WTC11 (cell line): ENCODE measurements at regions not wholly inside any gene's neighbourhood (a gene's known extent, or its start where the extent isn't known, plus 50 kb on each side); places are given as distances from the start of the nearest gene placed in this dataset.
A peak's percentile ranks its signal among the peaks of the same experiment; 100 is the strongest.

Source experiments
- ATAC-seq: fragments of 200-7000 bp; cut with Tn5 transposase; 2 replicates; pipeline ENCODE4 v1.10.0; 2021; ENCODE audit warnings: mild to moderate bottlenecking, moderate library complexity
- CTCF ChIA-PET: fragments of 300-600 bp; sonication (Branson Sonifier 250); formaldehyde crosslinking; loops from one replicate; lab custom pipeline; 2021; ENCODE audit warnings: antibody characterized with exemption; lab: Charles Lee
- POLR2A ChIA-PET: fragments of 350-600 bp; sonication (Branson Sonifier 250); formaldehyde crosslinking; loops from one replicate; lab custom pipeline; 2021; ENCODE audit warnings: antibody characterized with exemption; lab: Charles Lee
- DNase-seq: peaks from one replicate; pipeline ENCODE4 v3.0.0; 2021; ENCODE audit warnings: low spot score
- H3K27ac Mint-ChIP-seq: 2 replicates; pipeline ENCODE4 v1.8.0; 2021; ENCODE audit warnings: mixed read lengths
- H3K27me3 Mint-ChIP-seq: 2 replicates; pipeline ENCODE4 v1.8.0; 2021; ENCODE audit warnings: low read depth, mild to moderate bottlenecking, moderate library complexity, mixed read lengths
- H3K36me3 Mint-ChIP-seq: 2 replicates; pipeline ENCODE4 v1.8.0; 2021; ENCODE audit warnings: mixed read lengths
- H3K4me1 Mint-ChIP-seq: 2 replicates; pipeline ENCODE4 v1.8.0; 2022; ENCODE audit warnings: mixed read lengths
- H3K4me3 Mint-ChIP-seq: 2 replicates; pipeline ENCODE4 v1.8.0; 2021; ENCODE audit warnings: mild to moderate bottlenecking, moderate library complexity, mixed read lengths
- H3K9me3 Mint-ChIP-seq: 2 replicates; pipeline ENCODE4 v1.8.0; 2021; ENCODE audit warnings: mixed read lengths
- FOXJ3 ChIP-seq: sonication (generic); formaldehyde crosslinking; IDR thresholded peaks from 2 replicates; pipeline ENCODE4 v1.9.0; 2021; ENCODE audit warnings: missing genetic modification reagents, mild to moderate bottlenecking, borderline replicate concordance
- GTF2I ChIP-seq: fragments of 250-450 bp; sonication (Bioruptor Pico); conservative IDR thresholded peaks from 2 replicates; pipeline ENCODE4 v1.4.0; 2021; ENCODE audit warnings: mild to moderate bottlenecking
- IRF2 ChIP-seq: sonication (generic); formaldehyde crosslinking; IDR thresholded peaks from 2 replicates; pipeline ENCODE4 v1.8.0; 2022; ENCODE audit warnings: low read depth, missing genetic modification reagents, borderline replicate concordance
- JUN ChIP-seq: sonication (generic); formaldehyde crosslinking; IDR thresholded peaks from 2 replicates; pipeline ENCODE4 v1.8.0; 2023; ENCODE audit warnings: mild to moderate bottlenecking, missing genetic modification reagents
- NFE2L1 ChIP-seq: sonication (generic); formaldehyde crosslinking; IDR thresholded peaks from 2 replicates; pipeline ENCODE4 v1.8.1; 2023; ENCODE audit warnings: missing genetic modification reagents
- OVOL2 ChIP-seq: fragments of 250-450 bp; sonication (Bioruptor Pico); IDR thresholded peaks from 2 replicates; pipeline ENCODE4 v1.9.0; 2021; ENCODE audit warnings: mild to moderate bottlenecking, borderline replicate concordance
- SOX15 ChIP-seq: fragments of 250-450 bp; sonication (Bioruptor Pico); IDR thresholded peaks from 2 replicates; pipeline ENCODE4 v1.9.0; 2021; ENCODE audit warnings: mild to moderate bottlenecking
- TCF7 ChIP-seq: sonication (generic); formaldehyde crosslinking; IDR thresholded peaks from 2 replicates; pipeline ENCODE4 v1.8.0; 2022; ENCODE audit warnings: mild to moderate bottlenecking, low read depth, missing genetic modification reagents, moderate library complexity
- TP53 ChIP-seq: sonication (generic); formaldehyde crosslinking; IDR thresholded peaks from 2 replicates; pipeline ENCODE4 v1.8.1; 2023; ENCODE audit warnings: mild to moderate bottlenecking, missing genetic modification reagents
- ZBTB21 ChIP-seq: sonication (generic); formaldehyde crosslinking; IDR thresholded peaks from 2 replicates; pipeline ENCODE4 v1.8.1; 2023; ENCODE audit warnings: mild to moderate bottlenecking, missing genetic modification reagents, borderline replicate concordance
- ZNF232 ChIP-seq: sonication (generic); formaldehyde crosslinking; IDR thresholded peaks from 2 replicates; pipeline ENCODE4 v1.8.0; 2022; ENCODE audit warnings: mild to moderate bottlenecking, missing genetic modification reagents
- TF ChIP-seq, protein P1 (sequence below): sonication (generic); formaldehyde crosslinking; IDR thresholded peaks from 2 replicates; pipeline ENCODE4 v1.8.1; 2022; ENCODE audit warnings: low read depth, missing genetic modification reagents, borderline replicate concordance
- TF ChIP-seq, protein P2 (sequence below): fragments of 250-450 bp; sonication (Bioruptor Pico); IDR thresholded peaks from 2 replicates; pipeline ENCODE4 v1.9.0; 2021; ENCODE audit warnings: mild to moderate bottlenecking, borderline replicate concordance
- TF ChIP-seq, protein P3 (sequence below): sonication (generic); formaldehyde crosslinking; IDR thresholded peaks from 2 replicates; pipeline ENCODE4 v1.8.1; 2023; ENCODE audit warnings: mild to moderate bottlenecking, missing genetic modification reagents
- TF ChIP-seq, protein P4 (sequence below): fragments of 250-450 bp; sonication (Bioruptor Pico); IDR thresholded peaks from 2 replicates; pipeline ENCODE4 v2.1.2; 2022; ENCODE audit warnings: mild to moderate bottlenecking, moderate library complexity
- TF ChIP-seq, protein P5 (sequence below): sonication (generic); formaldehyde crosslinking; IDR thresholded peaks from 2 replicates; pipeline ENCODE4 v1.8.0; 2022; ENCODE audit warnings: mild to moderate bottlenecking, missing genetic modification reagents

DNA sequence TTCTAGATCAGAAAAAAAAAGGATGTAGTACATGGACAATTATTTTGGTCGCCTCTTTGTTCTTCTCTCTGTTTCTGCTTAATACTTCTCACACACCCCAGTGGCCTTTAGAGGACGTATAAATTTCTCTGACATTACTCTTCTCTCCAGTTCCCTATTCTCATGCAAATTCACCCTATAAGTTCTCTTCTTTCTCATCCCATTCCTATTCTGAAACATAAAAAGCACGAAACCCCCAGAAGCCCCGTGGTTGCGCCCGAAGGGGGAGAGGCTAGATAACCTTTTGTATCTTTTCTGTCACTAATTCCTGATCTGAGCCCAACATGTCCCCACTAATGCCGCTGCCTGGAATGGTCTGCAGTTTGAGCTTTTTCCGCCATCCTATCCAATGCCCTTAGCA lies 136.9 kb downstream of the SKIDA1 start (continued):
- TF ChIP-seq, protein P1, sequence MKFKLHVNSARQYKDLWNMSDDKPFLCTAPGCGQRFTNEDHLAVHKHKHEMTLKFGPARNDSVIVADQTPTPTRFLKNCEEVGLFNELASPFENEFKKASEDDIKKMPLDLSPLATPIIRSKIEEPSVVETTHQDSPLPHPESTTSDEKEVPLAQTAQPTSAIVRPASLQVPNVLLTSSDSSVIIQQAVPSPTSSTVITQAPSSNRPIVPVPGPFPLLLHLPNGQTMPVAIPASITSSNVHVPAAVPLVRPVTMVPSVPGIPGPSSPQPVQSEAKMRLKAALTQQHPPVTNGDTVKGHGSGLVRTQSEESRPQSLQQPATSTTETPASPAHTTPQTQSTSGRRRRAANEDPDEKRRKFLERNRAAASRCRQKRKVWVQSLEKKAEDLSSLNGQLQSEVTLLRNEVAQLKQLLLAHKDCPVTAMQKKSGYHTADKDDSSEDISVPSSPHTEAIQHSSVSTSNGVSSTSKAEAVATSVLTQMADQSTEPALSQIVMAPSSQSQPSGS (CRISPR knock-in tag): no peak

DNA sequence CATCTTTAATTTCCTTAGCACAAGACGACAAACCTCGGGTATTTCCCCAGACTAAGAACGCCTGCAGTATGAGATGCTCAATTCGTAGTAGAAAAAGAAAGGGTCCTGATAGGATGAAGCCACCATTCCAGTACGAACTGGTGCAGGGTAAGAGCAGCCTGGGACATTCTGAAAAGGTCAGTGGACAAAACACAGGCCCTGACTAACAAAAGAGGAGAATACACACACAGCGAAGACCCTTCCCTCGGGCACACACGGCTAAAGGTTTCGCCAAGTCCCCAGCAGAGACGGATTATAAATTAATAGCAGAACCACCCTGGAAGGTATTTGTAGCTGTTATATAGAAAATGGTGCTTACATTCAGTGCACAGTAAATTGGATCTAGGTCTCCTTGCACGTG lies 137.6 kb downstream of the SKIDA1 start:
- Mint-ChIP-seq H3K27me3 (no peaks in the 10 kb centered on the region), H3K9me3 (peaks cover 7% of the 10 kb centered on the region; the same call in 1 of the 2 replicates), H3K4me1 (peaks cover 55% of the 10 kb centered on the region), H3K36me3 (no peaks in the 10 kb centered on the region; the same call in 1 of the 2 replicates), H3K4me3 (no peak overlapping the region), H3K27ac (peak overlapping the region; percentile 88)
- ATAC-seq (no peak; the same call in 1 of the 2 replicates), DNase-seq (no peak)
- ChIA-PET POLR2A (no interaction called here), CTCF (no interaction called here)
- TF ChIP-seq, protein P2, sequence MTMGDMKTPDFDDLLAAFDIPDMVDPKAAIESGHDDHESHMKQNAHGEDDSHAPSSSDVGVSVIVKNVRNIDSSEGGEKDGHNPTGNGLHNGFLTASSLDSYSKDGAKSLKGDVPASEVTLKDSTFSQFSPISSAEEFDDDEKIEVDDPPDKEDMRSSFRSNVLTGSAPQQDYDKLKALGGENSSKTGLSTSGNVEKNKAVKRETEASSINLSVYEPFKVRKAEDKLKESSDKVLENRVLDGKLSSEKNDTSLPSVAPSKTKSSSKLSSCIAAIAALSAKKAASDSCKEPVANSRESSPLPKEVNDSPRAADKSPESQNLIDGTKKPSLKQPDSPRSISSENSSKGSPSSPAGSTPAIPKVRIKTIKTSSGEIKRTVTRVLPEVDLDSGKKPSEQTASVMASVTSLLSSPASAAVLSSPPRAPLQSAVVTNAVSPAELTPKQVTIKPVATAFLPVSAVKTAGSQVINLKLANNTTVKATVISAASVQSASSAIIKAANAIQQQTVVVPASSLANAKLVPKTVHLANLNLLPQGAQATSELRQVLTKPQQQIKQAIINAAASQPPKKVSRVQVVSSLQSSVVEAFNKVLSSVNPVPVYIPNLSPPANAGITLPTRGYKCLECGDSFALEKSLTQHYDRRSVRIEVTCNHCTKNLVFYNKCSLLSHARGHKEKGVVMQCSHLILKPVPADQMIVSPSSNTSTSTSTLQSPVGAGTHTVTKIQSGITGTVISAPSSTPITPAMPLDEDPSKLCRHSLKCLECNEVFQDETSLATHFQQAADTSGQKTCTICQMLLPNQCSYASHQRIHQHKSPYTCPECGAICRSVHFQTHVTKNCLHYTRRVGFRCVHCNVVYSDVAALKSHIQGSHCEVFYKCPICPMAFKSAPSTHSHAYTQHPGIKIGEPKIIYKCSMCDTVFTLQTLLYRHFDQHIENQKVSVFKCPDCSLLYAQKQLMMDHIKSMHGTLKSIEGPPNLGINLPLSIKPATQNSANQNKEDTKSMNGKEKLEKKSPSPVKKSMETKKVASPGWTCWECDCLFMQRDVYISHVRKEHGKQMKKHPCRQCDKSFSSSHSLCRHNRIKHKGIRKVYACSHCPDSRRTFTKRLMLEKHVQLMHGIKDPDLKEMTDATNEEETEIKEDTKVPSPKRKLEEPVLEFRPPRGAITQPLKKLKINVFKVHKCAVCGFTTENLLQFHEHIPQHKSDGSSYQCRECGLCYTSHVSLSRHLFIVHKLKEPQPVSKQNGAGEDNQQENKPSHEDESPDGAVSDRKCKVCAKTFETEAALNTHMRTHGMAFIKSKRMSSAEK (CRISPR knock-in tag): no peak
- TF ChIP-seq, protein P3, sequence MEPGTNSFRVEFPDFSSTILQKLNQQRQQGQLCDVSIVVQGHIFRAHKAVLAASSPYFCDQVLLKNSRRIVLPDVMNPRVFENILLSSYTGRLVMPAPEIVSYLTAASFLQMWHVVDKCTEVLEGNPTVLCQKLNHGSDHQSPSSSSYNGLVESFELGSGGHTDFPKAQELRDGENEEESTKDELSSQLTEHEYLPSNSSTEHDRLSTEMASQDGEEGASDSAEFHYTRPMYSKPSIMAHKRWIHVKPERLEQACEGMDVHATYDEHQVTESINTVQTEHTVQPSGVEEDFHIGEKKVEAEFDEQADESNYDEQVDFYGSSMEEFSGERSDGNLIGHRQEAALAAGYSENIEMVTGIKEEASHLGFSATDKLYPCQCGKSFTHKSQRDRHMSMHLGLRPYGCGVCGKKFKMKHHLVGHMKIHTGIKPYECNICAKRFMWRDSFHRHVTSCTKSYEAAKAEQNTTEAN (CRISPR knock-in tag): no peak
- TF ChIP-seq IRF2 (no peak), FOXJ3 (CRISPR knock-in tag) (no peak), OVOL2 (CRISPR knock-in tag) (no peak), ZNF232 (no peak), TP53 (CRISPR knock-in tag) (no peak), NFE2L1 (CRISPR knock-in tag) (no peak), TCF7 (CRISPR knock-in tag) (no peak), SOX15 (no peak), ZBTB21 (CRISPR knock-in tag) (no peak), JUN (no peak), GTF2I (CRISPR knock-in tag) (no peak)
- TF ChIP-seq, protein P4, sequence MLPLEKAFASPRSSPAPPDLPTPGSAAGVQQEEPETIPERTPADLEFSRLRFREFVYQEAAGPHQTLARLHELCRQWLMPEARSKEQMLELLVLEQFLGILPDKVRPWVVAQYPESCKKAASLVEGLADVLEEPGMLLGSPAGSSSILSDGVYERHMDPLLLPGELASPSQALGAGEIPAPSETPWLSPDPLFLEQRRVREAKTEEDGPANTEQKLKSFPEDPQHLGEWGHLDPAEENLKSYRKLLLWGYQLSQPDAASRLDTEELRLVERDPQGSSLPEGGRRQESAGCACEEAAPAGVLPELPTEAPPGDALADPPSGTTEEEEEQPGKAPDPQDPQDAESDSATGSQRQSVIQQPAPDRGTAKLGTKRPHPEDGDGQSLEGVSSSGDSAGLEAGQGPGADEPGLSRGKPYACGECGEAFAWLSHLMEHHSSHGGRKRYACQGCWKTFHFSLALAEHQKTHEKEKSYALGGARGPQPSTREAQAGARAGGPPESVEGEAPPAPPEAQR (CRISPR knock-in tag): no peak
- TF ChIP-seq, protein P1 (CRISPR knock-in tag): no peak
- TF ChIP-seq, protein P5, sequence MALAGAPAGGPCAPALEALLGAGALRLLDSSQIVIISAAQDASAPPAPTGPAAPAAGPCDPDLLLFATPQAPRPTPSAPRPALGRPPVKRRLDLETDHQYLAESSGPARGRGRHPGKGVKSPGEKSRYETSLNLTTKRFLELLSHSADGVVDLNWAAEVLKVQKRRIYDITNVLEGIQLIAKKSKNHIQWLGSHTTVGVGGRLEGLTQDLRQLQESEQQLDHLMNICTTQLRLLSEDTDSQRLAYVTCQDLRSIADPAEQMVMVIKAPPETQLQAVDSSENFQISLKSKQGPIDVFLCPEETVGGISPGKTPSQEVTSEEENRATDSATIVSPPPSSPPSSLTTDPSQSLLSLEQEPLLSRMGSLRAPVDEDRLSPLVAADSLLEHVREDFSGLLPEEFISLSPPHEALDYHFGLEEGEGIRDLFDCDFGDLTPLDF (CRISPR knock-in tag): no peak
